K562 (cell line): ENCODE measurements at regions not wholly inside any gene's neighbourhood (a gene's known extent, or its start where the extent isn't known, plus 50 kb on each side); places are given as distances from the start of the nearest gene placed in this dataset.

Experiments used
- CEBPZ ChIP-seq: fragments of 150-350 bp; IDR thresholded peaks from 2 replicates; pipeline ENCODE4 v1.6.1; 2014; ENCODE audit warnings: low read depth, mild to moderate bottlenecking, low read length, borderline replicate concordance
- TF ChIP-seq, protein P1 (sequence below): sonication (generic); formaldehyde crosslinking; IDR thresholded peaks from 2 replicates; pipeline ENCODE4 v1.8.1; 2022; ENCODE audit warnings: missing genetic modification reagents

GRCh38 chr7:1292972-1293830, 60.5 kb downstream of the UNCX start:
- TF ChIP-seq, protein P1, sequence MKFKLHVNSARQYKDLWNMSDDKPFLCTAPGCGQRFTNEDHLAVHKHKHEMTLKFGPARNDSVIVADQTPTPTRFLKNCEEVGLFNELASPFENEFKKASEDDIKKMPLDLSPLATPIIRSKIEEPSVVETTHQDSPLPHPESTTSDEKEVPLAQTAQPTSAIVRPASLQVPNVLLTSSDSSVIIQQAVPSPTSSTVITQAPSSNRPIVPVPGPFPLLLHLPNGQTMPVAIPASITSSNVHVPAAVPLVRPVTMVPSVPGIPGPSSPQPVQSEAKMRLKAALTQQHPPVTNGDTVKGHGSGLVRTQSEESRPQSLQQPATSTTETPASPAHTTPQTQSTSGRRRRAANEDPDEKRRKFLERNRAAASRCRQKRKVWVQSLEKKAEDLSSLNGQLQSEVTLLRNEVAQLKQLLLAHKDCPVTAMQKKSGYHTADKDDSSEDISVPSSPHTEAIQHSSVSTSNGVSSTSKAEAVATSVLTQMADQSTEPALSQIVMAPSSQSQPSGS (CRISPR knock-in tag): no peak
- TF ChIP-seq CEBPZ: no peak
